Inflammatory macrophage treated with lipopolysaccharide for 1 hour (primary cell): ENCODE measurements at regions not wholly inside any gene's neighbourhood (a gene's known extent, or its start where the extent isn't known, plus 50 kb on each side); places are given as distances from the start of the nearest gene placed in this dataset.

Source experiments
- DNase-seq, 2 donors: peaks; one replicate each; pipeline ENCODE4 v3.0.0-alpha.2; 2020 to 2022

DNA sequence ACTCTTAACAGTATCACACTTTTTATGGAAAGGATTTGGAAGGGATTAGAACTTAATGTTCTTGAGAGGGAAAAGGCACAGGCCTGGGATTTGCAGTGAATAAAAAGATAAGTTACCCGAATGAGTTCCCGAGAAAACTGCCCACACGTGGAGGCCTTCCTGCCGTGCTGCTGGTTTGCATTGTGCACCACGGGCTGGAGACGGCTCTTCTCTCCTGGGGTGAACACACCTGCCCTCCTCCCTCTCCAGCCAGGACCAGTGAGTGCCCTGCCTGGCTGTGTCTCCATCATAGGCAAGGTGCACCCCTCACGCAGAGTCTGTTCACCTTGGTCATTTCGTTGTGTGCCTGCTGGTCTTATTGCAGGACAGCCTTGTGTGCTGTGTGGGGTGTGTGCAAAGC is 336.3 kb upstream of the SHH start:
- no peak for DNase-seq

DNA sequence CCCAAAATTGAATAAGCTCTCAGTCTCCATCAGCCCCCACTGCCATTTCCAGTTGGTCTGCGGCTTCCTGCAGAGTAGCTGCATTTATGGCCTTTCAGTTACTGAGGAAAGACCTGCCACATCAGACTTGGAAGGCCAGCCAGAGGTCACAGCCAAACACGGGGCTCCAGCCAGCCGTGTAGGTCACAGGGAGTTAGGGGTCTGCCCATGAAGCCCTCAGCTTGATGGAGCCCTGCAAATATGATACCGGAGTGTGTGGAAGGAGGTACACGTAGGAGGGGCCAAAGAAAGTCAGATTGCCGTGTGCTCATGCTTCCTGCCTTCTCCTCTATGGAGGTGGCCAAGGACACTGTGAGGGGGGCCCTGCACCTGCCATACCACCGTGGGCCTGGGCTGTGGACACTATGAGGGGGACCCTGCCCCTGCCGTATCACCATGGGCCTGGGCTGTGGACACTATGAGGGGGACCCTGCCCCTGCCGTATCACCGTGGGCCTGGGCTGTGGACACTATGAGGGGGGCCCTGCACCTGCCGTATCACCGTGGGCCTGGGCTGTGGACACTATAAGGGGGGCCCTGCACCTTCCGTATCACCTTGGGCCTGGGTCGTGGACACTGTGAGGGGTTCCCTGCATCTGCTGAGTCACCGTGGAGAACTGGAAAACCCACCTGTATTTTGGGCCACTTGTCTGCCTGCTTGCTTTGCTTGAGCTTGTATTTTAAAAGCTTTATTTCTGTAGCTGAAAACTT is 335.7 kb upstream of the SHH start:
- DNase-seq = no peak

DNA sequence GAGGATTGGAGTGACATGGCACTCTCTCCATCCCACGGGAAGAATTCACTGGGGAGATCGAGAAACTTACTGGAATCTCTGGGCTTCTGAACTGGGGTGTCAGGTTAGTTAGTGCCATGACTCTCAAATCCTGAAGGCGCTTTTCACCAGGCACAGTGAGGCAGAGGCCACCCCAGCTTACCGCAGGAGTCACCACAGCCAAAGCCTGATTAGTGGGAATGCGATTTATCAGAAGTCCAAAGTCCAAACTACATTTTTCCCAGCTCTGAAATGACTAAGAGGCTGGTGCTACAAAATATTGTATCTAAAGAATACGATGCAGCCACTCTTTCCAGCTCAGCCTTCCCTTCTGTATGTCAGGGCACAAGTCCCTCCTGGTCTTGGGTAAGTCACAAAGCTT is 334.8 kb upstream of the SHH start:
- no peak for DNase-seq

DNA sequence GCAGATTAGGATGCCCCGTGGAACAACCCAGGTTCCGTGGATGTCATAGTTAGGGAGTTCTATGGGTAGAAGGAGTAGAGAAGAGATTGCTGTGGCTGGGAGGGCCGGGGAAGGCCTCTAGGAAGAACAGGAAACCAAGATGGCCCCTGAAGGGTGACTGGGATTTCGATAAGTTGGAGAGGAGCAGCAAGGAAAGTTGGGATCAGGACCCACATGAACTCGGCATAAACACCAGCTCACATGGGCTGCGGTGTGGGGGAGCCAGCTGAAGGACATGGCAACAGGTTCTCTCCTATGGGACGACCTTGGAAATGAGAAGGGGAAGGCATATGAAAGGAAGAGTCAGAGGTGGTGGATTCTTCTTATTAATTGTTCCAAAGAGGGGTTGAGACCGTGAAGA is 333.7 kb upstream of the SHH start:
- DNase-seq = no peak

DNA sequence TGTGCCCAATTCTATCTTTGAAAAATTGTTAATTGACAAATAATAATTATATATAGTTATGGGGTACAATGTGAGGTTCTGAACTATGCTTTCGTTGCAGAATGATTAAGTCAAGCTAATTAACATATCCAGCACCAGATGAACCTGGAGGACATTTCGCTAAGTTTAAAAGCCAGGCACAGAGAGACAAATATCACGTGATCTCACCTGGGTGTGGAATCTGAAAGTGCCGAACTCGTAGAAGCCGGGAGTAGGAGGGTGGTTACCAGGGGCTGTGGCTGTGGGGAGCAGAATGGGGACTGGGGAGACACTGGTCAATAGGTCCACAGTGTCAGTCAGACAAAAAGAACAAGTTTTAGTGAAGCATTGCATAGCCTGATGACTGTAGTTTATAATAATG is 332.9 kb upstream of the SHH start:
- DNase-seq = no peak

DNA sequence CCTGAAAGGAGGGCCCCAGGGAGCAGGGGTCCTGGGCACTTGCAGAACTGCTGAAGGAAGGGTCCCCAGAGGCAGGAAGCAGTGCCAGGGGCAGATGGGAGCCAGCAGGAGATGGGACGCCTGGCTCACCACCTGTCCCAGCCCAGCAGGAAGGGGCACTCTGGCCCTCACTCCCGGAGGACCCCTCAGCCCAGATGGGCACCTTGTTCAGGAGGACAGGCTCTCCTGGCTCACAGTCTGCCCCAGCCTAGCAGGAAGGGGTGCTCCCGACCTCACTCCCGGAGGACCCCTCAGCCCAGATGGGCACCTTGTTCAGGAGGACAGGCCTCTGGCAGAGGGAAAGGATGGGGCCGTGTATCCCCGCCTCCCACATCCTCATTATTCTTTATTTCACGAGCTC is 331.4 kb upstream of the SHH start:
- DNase-seq = no peak

DNA sequence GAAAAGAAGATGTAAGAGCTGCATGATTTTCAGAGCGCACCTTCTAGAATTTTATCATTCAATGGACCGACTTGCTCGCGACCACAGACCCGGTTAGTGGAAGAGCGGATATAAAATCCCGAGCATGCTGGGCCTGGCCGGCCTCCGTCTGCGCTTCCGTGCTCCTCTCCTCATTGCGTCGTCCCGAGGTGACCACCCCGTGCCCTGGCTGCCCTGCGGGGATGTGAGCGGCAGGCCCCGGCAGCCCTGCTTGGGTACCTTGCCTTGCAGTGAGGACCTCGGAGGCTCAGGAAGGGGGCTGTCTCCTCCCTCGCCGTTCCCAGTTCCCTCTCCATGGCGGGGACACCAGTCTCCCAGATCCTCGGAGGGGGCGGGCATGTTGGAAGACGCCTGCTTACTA is 330.9 kb upstream of the SHH start:
- no peak for DNase-seq

DNA sequence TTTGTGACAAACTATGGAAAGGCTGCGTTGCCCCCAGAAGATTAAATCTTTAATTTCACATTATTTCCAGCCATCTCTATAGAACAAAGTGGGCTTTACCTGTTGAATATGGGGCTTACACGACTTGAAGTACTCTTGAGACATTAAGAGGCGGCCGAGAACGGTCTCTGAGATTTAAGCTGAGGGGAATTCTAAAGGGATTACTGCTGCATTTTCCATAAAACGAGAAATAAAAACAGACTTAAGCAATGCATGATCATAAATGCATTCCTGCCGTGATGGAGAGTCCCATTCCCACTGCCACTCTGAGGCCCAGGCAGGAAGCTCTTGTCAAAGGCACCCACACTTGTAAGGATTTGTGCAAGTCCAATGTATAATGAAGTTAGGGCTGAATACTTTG is 329.7 kb upstream of the SHH start:
- DNase-seq = no peak

DNA sequence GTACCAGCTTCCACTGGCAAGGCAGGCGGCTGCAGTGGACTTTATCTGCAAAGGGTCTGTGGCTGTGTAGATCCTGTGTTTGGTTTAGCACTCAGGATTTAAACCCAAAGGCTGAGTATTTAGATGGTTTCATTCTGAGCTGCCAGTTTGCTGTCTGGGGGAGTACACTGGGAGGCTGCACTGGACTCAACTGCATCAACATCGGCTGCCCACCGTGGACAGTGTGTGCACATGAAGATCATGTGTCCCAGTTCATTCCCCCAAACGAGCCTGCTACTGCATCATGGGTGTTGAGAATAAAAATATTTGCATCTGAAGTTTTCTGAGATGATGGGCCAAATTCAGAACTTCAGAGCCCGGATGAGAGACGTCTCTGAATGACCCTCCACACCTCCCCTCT is 328.6 kb upstream of the SHH start:
- no peak for DNase-seq

DNA sequence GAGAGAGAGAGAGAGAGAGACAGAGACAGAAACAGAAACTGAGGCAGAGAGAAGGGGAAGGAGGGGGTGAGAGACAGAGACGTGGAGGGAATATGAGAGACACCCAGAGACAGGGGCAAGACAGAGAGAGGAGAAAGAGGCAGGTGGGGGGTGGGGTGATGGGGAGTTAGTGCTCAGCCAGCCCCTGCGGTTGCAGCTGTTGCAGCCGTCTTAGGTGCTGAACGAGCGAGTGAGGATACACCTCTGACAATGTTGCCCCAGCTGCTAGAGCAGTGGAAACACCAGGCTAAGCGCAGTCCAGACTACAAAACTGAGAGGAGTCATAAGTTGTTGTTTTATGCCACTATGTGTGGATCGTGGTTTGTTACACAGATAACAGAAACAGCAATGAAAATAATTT is 328.2 kb upstream of the SHH start:
- DNase-seq = no peak

DNA sequence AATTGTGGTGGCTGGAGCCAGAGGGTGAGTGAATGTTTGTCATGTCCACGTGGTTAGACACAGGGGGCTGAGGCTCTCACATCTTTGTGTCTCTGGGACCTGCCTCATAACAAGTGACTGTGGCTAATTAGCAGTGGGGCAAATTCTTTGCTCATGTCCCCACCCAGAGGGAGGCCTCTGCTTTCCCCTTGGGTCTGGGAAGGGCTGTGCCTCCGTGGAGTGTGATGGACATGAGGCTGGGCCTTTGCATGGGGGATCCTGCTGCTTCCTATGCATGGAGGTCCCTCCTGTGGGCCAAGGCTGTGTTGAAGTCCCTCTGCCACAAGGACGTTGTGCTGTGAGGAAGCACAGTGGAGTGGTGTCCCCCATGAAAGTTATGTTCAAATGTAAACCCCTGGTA is 327.4 kb upstream of the SHH start:
- no peak for DNase-seq

DNA sequence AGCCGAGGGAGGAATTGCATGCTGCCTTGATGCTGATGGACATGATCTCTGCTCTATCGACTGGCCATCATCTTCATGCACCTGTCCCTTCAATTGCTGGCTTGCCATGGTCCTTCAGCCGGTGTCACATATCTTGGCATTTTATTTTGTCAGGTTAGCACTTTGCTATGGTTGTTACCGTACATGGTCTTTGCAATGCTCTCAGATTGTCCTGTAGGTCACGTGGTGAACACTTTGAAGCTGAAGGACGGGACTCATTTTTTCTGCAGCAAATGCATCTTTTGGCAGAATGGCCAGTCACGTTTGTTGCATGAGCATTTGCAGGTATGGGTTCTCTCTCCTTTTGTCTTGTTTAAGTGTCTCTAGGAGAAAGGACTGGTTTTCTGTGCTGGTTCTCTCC is 326.8 kb upstream of the SHH start:
- no peak for DNase-seq

DNA sequence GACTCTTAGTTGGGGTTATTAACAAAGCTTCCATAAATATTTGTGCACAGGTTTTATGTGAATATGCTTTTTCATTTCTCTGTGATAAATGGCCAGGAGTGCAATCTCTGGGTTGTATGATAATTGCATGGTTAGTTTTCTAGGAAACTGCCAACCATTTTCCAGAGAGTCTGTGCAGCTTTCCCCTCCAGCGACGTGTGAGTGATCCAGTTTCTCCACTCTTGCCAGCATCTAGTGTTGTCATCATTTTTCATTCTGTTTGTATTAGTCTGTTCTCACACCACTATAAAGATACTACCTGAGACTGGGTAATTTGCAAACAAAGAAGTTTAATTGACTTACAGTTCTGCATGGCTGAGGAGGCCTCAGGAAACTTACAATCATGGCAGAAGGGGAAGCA is 319.6 kb upstream of the SHH start:
- DNase-seq = no peak

DNA sequence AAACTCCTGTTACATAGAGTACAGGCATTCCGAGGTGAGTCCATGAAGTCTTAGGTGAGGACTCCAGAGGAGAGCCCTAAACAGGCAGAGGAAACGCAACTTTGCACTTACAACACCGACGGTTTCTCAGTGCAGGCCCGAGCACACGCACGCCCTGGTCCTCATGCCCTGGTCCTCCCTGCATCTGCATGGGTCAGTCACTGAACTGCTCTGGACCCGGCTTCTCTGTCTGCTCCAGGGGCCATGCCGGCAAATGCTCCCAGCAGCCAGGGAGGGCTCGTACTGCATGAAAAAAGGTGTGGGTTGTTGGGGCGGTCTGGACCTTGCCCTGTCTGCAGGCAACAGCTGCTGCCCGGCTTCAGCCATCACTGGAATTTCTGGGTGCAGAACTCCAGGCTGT is 317.3 kb upstream of the SHH start:
- no peak for DNase-seq

DNA sequence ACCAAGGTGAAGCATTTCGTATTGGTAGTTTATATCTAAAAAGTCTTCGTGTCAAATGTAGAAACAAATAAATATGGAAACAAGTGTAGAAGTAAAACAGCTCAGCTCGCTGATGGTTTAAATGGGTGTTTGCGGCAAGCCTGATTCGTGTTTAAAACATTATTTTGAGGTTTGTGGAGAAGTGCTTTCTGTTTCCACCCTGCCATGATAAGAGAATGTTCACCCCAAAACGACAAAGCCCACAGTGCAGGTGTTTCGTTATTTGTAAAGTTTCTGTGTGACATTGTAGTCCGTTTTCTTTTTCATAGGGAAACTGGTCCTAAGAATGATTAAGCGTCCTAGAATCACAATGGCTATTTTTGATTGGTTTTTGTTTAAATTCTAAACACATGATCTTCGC is 316.2 kb upstream of the SHH start:
- no peak for DNase-seq

DNA sequence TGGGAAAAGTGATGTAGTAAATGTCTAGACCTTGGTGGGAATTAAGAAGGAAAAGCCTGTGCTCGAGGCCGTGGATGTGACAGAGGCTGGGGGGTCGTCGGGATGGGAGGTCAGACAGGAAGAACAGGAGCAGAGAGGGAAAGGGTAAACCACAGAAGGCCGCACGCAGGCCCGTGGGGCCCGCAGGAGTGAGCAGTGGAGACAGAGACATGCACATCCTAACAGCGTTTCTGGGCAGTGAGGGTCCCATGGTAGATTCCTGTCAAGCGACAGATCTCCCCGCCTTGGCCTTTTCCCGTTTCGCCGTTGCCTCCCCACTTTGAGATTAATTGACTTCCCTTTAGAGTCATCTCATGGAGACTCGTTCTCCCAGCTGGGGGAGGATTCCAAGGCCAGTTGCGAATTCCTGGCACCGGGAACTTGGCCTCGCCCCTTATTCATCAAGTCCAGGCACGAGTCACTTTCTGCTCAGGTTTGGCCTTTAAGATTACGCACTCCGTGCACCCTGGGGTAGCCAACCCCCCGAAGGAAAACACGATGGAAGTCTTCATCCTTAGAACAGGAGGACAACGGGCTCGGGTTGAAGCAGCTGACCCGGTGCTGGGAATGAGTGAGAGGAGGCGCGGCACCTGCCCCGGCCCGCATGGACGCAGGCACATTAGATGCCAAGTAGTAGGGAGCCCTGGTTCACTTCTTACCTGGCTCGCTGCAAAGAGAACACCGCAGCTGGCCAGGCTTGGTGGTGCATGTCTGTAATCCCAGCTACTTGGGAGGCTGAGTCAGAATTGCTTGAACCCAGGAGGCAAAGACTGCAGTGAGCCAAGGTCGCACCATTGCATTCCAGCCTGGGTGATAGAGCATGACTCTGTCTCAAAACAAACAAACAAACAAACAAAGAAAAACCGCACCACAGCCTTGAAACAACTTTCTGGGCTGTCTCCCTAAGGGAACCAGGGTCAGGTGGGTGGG is 315.2 kb upstream of the SHH start:
- DNase-seq = no peak

DNA sequence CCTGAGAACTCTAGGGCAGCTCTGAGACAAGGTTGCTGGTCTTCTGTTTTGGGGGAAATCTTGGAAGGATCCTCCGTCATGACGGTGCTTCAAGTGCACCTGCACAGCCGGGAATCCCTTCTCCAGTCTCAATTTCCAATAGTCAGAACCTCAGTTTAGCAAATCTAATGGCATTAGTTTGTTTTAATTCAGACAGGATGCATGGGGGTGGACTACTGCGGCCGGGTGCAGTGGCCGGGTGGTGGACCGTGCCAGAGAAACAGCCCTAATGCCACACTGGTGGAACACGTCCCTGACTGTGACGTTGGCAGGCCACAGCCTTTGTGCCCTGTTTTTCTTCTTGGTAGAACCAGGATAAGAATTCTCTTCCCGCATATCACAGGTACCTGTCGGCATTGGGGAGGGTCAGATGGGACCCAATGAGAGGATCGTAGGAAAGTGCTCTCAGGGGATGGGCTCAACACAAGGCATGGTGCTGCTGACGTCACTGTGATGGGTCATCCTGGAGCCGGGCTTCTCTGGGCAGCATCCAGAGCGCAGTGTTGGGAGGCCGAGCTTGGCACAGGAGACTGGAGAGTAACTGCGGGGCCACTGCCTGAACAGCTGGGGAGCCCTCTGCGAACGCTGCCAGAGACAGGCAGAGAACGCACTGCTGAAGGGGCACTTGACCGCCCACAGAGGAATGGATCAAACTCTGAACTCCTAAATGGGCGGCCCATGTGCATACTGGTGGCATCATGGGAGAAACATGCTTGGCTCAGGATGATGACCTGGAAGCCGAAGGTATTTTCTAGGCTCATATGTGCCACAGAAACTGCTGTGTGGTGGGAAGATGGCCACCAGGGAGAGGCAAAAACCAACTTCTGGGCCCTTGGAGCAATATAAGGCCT is 313.8 kb upstream of the SHH start:
- DNase-seq = no peak

DNA sequence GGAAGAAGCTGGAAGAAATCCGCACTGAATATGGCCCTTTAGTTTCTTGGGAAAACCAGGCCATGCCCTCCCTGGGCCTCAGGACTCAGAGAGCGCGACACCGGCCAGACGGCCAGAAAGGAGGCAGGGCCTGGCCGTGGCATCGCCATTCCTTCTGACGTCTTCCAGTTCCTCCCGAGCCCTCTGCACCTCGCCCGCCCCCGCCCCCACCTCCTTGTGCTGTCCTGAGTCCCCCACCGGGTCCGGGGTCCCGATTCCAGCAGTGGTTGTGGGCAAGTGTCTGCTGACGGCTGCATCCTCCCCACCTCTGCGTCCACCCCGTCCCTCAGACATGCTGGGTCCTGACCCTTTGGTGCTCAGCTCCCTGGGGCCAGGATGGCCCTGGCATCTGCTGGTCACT is 312.1 kb upstream of the SHH start:
- no peak for DNase-seq

DNA sequence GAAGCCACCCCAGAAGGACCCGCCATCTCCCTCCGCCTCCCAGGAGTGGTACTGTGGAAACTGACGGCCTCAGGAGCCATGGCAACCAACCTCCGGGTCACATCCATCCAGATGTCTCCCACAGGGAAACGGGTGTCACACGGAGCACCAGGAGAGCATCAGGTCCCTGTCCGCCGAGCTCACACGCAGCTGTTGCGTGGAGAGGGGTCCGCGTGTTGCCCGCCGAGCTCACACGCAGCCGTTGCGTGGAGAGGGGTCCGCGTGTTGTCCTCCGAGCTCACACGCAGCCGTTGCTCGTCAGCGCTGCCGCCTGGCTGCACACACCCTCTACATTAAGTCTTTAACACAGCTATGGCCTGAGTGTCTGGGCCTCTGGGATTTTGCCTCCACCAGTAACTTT is 311.1 kb upstream of the SHH start:
- DNase-seq = no peak

DNA sequence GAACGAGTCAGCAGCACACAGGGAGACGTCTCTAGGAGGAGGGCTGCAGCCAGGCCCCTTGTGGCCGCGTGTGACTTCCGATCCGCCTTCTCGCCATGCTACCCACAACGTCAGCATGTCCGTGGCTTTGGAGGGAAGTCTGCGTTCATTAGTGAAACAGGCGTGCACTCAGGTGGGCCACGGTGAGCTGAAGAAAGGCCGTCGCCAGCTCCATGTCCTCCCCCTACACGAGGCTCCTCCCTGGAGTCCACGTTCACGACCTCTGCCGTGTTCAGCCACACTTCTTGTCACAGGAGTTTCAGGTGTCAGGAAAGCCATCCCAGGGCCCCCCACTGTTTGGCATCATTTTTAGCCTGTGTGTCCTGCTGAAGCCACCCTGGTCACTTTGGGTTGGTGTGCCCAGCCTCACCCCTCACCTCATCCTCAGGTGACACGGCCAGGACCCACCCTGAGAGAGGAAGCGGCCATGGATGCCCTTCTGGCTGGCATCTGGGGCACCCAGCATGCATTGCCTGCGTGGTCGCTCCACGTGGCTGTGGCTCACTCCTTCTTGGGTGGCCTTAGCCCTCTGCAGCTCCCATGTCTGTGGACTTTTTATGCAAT is 310.6 kb upstream of the SHH start:
- DNase-seq = no peak

DNA sequence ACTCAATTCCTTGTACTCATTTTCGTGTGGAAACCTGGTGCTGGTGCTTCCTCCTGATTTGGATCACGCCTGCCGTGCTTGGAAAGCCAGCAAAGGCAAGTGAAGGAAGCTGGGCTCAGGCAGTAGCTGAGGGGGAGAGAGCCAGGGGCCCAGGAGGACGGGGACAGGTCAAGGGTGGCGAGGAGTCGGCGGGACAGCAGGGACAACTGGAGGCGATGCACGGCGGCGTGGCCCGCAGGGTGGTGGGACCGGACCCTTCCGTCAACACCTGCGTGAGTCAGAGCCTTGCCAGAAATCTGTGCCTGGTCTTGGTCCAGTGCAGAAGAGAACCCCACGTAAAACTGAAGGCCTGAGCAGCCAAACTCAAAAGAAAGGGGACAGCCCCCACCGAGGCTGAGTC is 309.7 kb upstream of the SHH start:
- no peak for DNase-seq

DNA sequence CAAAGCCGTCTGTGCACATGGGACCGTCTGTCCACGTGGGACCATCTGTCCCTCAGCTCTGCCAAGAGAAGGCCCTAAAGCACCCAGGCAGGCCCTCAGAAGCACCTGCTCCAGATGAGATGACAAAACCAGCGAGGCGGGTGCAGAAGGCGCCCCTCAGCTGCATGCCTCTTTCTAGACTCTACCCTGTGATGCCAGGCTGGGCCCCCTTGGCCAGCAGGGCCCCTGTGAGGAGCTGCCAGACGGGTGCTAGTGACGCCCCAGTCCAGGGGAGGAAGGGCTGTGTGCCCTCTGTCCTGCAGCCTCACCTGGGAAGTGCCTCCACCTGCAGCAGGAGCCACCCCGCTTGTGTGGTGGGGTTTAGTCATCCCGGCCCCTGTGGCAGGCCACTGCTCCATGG is 309.2 kb upstream of the SHH start:
- no peak for DNase-seq

DNA sequence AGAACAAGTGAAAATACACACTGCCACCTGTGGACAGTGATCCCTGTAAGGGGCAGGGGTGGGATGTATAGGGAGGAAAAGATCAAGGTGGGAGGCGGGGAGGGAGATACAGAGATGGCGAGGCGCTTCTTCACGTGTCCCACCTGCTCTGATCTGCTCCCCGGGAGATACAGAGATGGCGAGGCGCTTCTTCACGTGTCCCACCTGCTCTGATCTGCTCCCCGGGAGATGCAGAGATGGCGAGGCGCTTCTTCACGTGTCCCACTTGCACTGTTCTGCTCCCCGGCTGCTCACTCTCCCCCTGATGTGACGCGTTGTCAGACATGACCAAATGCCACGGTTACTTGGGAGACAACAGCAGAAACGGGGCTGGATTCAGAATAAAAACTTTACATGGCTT is 308.3 kb upstream of the SHH start:
- DNase-seq = no peak
